Natural killer cell treated with Interleukin-12 subunit alpha and Interleukin-12 subunit beta and Interleukin-15 and Interleukin-18, amount 100 ng/mL, for 72 hours (primary cell): ENCODE measurements at regions not wholly inside any gene's neighbourhood (a gene's known extent, or its start where the extent isn't known, plus 50 kb on each side); places are given as distances from the start of the nearest gene placed in this dataset.

Experiments
- ATAC-seq, 2 donors: fragments of 150-1000 bp; cut with Tn5 transposase in 1 of 2; sonication (Bioruptor Pico), chemical (Tn5 transposase) in 1 of 2; 2 replicates each; pipeline ENCODE4 v1.10.0; 2021
- DNase-seq: peaks from one replicate; pipeline ENCODE4 v3.0.0; 2022; ENCODE audit warnings: low spot score
- H3K27ac Mint-ChIP-seq, 2 donors: 1 replicate in 1 of 2; 2 replicates in 1 of 2; pipeline ENCODE4 v1.8.0; 2022; ENCODE audit warnings: mixed read lengths in 2 of 2, mild to moderate bottlenecking in 1 of 2, moderate library complexity in 1 of 2
- H3K27me3 Mint-ChIP-seq, 2 donors: 1 replicate in 1 of 2; 2 replicates in 1 of 2; pipeline ENCODE4 v1.8.0; 2022; ENCODE audit warnings: mixed read lengths in 2 of 2
- H3K36me3 Mint-ChIP-seq: one replicate; pipeline ENCODE4 v1.8.0; 2022; ENCODE audit warnings: mixed read lengths
- H3K4me1 Mint-ChIP-seq, 2 donors: 1 replicate in 1 of 2; 2 replicates in 1 of 2; pipeline ENCODE4 v1.8.0; 2022; ENCODE audit warnings: low read depth in 2 of 2, mixed read lengths in 2 of 2, mild to moderate bottlenecking in 1 of 2
- H3K4me3 Mint-ChIP-seq: one replicate; pipeline ENCODE4 v1.8.0; 2022; ENCODE audit warnings: mixed read lengths
- H3K9me3 Mint-ChIP-seq: 2 replicates; pipeline ENCODE4 v1.8.0; 2022; ENCODE audit warnings: mixed read lengths

DNA sequence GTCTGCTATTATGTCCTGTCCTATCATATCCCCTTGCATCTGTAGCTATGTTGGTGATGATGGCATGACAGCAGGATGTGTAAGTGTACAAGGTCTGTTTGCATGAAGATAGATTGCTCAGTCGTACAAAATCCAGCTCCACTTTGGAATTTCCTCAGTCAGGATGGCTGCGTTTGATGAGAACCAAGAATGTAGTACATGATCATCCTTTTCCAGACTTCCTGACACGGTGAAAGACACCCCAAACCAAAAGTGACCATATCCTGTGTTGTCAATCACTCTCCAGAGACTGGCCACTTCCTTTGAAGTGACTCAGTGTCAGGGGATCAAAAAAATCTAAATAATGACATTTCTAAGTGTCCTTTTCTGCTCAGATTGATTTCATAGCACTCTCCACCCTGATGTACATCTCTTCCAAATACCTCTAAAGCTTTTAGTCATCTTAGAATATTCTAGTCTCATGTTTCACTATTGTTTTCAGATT lies 213.4 kb downstream of the PLK2 start:
- Mint-ChIP-seq H3K36me3 (no peaks in the 10 kb centered on the region), H3K9me3 (peaks cover 5% of the 10 kb centered on the region), H3K4me3 (no peak overlapping the region), H3K27ac (no peak overlapping the region), H3K27me3 (peaks cover 0 to 13% of the 10 kb centered on the region in 2 donors), H3K4me1 (peaks cover 0 to 3% of the 10 kb centered on the region in 2 donors)
- ATAC-seq (no peak), DNase-seq (no peak)

DNA sequence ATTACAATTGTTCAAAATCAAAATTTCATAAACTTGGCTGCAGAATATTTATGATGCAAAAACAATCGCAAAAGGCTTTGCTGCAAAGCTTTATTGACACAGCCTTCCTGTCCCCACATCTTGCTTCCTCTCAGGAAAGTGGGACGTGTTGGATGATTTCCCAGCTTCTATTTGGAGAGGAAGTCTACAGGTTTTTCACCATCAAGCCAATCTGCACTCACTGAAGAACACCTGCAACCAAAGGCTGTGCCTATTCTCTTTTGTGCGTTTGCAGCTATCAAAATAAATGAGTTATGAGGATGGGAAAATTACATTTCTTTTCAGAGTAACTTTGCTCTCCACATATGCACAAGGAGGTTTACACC lies 214.4 kb downstream of the PLK2 start:
- H3K4me1 Mint-ChIP-seq = peaks cover 0 to 3% of the 10 kb centered on the region in 2 donors
- DNase-seq (no peak), ATAC-seq (no peak)
- no peak overlapping the region for H3K4me3 Mint-ChIP-seq
- no peaks in the 10 kb centered on the region for H3K36me3 Mint-ChIP-seq
- H3K9me3 Mint-ChIP-seq = peaks cover 5% of the 10 kb centered on the region
- H3K27me3 Mint-ChIP-seq = peaks cover 0 to 13% of the 10 kb centered on the region in 2 donors
- no peak overlapping the region for H3K27ac Mint-ChIP-seq

DNA sequence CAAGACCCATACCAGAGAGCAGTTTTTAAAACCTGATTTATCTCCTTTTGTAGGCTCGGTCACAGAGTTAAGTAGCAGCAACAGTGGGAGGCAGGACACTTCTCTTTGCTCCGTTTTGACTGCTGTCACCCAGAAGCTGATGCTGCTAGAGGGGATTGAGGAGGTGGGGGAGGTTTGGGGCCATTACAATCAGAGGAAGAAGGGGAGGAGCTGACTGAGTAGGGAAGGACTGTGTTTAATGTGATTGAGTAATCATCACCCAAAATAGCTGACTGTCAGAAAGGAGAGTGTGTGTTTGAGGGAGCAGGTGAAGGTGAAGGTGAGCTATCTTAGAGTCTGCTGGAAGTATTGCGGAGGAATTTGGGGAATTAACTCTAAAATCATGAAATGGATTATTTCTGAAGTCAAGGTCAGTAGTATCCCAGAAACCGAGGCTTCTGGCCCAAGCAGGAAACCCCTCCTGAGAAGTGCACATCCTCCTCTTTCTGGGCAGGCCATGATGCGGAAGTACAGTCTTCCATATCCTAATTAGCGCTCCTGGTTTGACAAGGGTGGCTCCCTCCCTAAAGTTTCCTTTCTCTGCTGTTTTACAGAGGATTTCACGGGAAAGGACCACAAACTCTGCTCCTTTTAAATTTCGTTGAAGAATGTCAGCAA lies 214.9 kb downstream of the PLK2 start:
- Mint-ChIP-seq H3K36me3 (no peaks in the 10 kb centered on the region), H3K9me3 (peaks cover 5% of the 10 kb centered on the region), H3K27me3 (peaks cover 0 to 13% of the 10 kb centered on the region in 2 donors), H3K4me3 (no peak overlapping the region), H3K27ac (no peak overlapping the region), H3K4me1 (peaks cover 0 to 3% of the 10 kb centered on the region in 2 donors)
- DNase-seq (no peak), ATAC-seq (no peak)

DNA sequence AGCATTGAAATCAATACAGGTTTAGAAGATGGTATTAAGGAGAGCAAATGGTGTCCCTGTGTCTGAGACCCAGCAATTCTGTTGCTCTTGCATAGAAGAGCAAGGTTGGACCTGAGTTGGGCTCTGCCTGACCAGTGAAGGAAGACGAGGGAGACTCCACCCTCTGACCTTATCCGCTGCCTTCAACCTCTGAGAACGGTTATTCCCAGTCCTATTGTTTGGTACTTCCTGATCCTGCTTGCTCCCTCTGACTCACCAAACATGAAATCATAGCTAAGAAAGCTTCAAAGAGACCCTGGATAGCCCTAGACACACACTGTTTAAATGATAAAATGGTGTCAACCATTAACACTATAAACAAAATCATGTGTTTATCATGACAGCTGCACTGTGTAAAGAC lies 218.5 kb downstream of the PLK2 start:
- Mint-ChIP-seq H3K4me1 (no peaks in the 10 kb centered on the region), H3K27ac (no peak overlapping the region), H3K4me3 (no peak overlapping the region), H3K9me3 (no peaks in the 10 kb centered on the region), H3K27me3 (no peaks in the 10 kb centered on the region), H3K36me3 (no peaks in the 10 kb centered on the region)
- no peak for ATAC-seq
- no peak for DNase-seq

DNA sequence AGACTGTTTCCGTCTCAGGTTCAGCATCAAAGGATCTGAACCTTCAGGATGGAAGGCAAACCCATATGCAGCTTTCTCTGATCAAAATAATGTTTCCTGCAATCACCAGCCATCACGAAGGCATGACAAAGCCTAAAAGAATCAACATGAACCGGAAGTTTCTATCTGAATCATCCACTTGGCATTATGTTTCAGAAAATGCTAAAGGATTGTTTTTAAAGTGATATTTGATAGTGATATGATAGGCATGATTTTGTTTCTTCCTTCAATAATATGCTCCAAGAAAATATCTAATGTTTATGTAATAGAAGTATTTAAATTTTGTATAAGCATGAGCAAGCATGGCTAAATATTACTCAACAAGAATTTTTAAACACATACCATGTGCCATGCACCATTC lies 219.6 kb downstream of the PLK2 start:
- no peak overlapping the region for H3K4me3 Mint-ChIP-seq
- no peaks in the 10 kb centered on the region for H3K4me1 Mint-ChIP-seq
- no peaks in the 10 kb centered on the region for H3K9me3 Mint-ChIP-seq
- no peak for DNase-seq
- no peak overlapping the region for H3K27ac Mint-ChIP-seq
- no peaks in the 10 kb centered on the region for H3K36me3 Mint-ChIP-seq
- ATAC-seq = no peak
- no peaks in the 10 kb centered on the region for H3K27me3 Mint-ChIP-seq

DNA sequence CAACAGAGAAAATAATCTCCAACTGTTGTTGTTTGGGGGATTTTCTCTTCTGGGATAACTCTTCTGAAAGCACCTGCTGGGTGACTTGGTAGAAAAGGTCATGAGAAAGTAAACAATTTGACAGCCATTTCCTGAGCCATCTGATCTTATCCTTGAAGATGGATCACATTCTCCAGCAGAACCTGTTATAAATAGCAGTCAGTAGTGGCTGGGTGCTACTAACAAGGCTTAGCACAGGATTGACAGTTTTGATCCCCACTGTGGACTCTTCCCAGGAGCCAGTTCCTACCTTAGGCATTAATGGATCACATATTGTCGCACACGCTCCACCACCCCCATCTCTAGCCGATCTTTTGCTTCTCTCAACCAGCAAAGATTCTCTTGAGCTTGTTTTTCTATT lies 220.2 kb downstream of the PLK2 start:
- Mint-ChIP-seq H3K4me1 (no peaks in the 10 kb centered on the region), H3K9me3 (no peaks in the 10 kb centered on the region), H3K4me3 (no peak overlapping the region), H3K27me3 (no peaks in the 10 kb centered on the region), H3K27ac (no peak overlapping the region), H3K36me3 (no peaks in the 10 kb centered on the region)
- no peak for ATAC-seq
- no peak for DNase-seq

DNA sequence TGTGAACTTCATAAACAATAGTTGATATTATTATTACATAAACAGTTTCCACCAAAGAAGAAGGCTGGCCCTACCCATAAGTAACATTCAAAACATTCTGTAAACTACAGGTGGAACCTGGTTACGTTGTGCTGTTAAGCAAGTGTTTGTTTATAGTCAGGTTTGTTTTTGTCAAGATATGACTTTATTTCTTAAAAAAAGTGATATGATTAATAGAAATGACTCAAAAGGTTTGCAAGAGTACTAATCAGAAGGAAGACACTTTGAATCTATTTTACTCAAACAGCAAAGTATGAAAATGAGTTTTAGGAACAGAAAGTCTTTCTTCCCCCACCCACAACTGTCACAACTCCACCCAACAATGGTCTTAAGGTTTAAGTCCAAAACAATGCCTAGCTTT lies 220.8 kb downstream of the PLK2 start:
- Mint-ChIP-seq H3K4me3 (no peak overlapping the region), H3K9me3 (no peaks in the 10 kb centered on the region), H3K4me1 (no peaks in the 10 kb centered on the region), H3K36me3 (no peaks in the 10 kb centered on the region), H3K27me3 (no peaks in the 10 kb centered on the region), H3K27ac (no peak overlapping the region)
- ATAC-seq (no peak), DNase-seq (no peak)

DNA sequence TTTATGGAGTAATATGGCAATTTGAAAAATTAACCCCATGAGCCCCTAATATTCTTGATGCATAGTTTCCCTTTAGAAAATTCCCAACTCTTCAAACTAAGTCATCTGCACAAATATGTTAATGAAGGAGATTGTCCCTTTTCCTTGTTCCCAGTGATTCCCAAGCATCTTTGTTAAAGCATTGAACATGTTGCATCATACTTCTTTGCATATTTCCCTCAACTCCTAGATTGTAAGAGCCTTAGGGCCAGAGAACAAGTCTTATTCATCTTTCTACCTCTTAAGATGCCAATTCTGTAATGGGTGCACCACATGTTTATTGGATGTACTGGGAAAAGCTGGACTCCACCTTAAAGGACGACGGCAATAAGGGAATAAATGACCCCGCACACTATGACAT lies 223.4 kb downstream of the PLK2 start:
- Mint-ChIP-seq H3K27ac (no peak overlapping the region), H3K4me1 (no peaks in the 10 kb centered on the region), H3K9me3 (no peaks in the 10 kb centered on the region), H3K36me3 (no peaks in the 10 kb centered on the region), H3K27me3 (no peaks in the 10 kb centered on the region), H3K4me3 (no peak overlapping the region)
- DNase-seq = no peak
- no peak for ATAC-seq

DNA sequence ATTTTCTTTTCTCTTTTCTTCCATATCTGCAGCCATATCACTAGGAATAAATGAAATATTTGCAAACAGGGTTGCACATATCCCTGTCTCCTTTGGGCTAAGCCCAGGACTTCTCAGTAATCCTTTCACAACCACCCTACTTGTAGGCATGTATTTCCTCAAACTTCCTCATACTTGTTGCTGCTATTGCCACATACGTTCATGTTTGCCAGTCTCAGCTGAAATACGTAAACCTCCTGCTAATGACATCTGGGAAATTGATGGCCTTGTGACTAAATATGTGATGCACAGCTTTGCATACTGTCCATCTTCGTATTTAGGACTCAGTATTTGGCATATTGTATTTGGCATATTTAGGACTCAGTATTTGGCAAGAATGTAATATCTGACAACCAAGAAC lies 224.6 kb downstream of the PLK2 start:
- no peaks in the 10 kb centered on the region for H3K36me3 Mint-ChIP-seq
- DNase-seq (no peak), ATAC-seq (no peak)
- no peaks in the 10 kb centered on the region for H3K9me3 Mint-ChIP-seq
- no peak overlapping the region for H3K27ac Mint-ChIP-seq
- H3K4me1 Mint-ChIP-seq = no peaks in the 10 kb centered on the region
- H3K4me3 Mint-ChIP-seq = no peak overlapping the region
- no peaks in the 10 kb centered on the region for H3K27me3 Mint-ChIP-seq

DNA sequence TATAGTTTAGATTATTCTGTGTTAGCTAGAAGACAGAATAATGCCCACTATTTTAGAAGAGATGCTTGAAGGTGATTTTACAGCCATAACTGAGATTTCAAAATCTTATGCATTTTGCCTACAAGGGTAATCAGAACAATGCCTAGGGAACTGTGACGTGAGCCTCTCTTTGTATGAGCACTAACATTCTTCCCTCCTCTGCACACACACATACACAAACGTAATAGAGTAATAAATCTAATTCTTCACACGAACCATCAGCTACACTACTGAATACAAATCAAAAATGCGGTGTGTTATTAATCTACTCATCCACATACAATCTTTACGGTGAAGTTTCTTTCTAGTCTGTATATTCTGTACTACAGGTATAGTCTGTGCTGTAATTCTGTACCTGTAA lies 227.8 kb downstream of the PLK2 start:
- no peak for DNase-seq
- no peaks in the 10 kb centered on the region for H3K27me3 Mint-ChIP-seq
- ATAC-seq = no peak
- no peaks in the 10 kb centered on the region for H3K4me1 Mint-ChIP-seq
- no peak overlapping the region for H3K27ac Mint-ChIP-seq
- H3K36me3 Mint-ChIP-seq = no peaks in the 10 kb centered on the region
- H3K9me3 Mint-ChIP-seq = no peaks in the 10 kb centered on the region
- H3K4me3 Mint-ChIP-seq = no peak overlapping the region

DNA sequence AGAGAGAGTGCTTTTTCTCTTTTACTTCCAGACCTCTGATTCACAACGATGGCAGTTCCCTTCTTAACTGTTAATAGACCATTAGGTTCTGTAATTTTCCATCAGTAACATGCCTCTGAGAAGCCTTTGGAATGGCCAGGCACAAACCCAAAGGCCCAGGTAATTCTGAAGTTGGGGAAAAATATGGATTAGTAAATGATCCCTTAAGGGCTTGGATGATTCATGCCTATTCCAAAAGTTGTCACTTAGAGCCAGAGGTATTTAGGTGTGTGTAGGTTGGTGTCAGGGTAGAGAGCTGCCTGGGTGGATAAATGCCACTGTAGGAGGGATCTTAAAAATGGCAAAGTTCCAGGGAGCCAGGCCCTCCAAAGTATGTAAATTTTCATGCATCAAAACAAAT lies 228.8 kb downstream of the PLK2 start:
- no peak for ATAC-seq
- Mint-ChIP-seq H3K36me3 (no peaks in the 10 kb centered on the region), H3K4me1 (no peaks in the 10 kb centered on the region), H3K27ac (no peak overlapping the region), H3K27me3 (no peaks in the 10 kb centered on the region), H3K4me3 (no peak overlapping the region), H3K9me3 (no peaks in the 10 kb centered on the region)
- no peak for DNase-seq

DNA sequence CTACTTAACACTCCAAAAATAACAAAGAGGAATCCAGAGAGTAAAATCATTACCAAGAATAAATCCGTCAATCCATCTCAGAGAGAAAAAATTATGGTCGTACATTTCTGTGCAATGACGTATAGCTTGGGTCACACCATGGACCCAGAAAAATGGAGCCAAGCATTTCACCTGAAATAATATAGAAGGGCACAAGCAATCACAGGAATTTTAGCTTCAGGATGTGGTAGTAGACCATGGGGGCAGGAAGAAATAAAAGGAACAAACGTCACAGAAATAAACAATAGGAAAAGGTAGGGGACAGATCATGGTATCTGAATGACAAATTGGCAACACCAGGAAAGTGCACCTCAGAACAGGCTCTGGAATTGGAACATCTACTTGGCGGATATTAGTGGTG lies 231.0 kb downstream of the PLK2 start:
- H3K4me1 Mint-ChIP-seq = no peaks in the 10 kb centered on the region
- no peak for ATAC-seq
- no peak overlapping the region for H3K4me3 Mint-ChIP-seq
- H3K36me3 Mint-ChIP-seq = no peaks in the 10 kb centered on the region
- H3K9me3 Mint-ChIP-seq = no peaks in the 10 kb centered on the region
- H3K27me3 Mint-ChIP-seq = no peaks in the 10 kb centered on the region
- no peak overlapping the region for H3K27ac Mint-ChIP-seq
- DNase-seq = no peak

DNA sequence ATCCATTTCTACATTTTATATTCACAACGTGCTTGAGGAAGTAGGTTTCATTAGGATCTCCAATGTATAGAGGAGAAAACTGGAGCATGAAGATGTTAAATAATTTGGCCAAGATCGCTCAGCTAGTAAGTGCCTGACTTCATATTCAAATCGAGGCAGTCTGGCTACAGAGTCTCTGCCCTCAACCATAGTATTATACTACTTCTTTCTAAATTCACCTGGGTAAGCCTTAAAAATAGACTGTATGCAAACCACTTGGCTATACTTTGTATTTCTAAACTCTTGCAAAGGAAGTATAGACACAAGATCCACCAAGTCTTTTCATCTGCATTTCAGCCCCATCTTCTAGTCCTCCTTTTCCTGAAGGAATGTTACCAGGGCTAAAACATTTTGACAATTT lies 232.0 kb downstream of the PLK2 start:
- DNase-seq (no peak), ATAC-seq (no peak)
- Mint-ChIP-seq H3K4me3 (no peak overlapping the region), H3K27me3 (no peaks in the 10 kb centered on the region), H3K4me1 (no peaks in the 10 kb centered on the region), H3K27ac (no peak overlapping the region), H3K36me3 (no peaks in the 10 kb centered on the region), H3K9me3 (no peaks in the 10 kb centered on the region)

DNA sequence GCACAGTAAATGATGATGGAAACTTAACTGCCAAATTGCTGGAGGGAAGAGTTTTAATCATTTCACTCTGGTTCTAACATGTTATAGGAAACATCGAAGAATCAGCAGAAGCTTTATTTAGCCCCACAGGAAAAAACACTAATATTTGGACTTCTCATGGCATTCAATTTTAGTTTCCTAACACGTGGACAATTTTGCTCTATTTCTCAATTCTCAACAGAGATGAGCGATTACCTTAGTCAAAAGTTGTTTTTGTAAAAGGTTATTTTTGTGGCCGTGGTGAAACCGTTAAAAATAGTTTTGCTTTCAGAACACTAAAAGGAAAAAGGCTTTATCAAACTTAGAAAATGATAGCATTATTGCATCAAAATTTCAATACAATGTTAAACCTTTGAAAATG lies 235.2 kb downstream of the PLK2 start:
- no peak for ATAC-seq
- Mint-ChIP-seq H3K4me3 (no peak overlapping the region), H3K4me1 (no peaks in the 10 kb centered on the region), H3K9me3 (no peaks in the 10 kb centered on the region), H3K27ac (no peak overlapping the region), H3K27me3 (no peaks in the 10 kb centered on the region), H3K36me3 (no peaks in the 10 kb centered on the region)
- no peak for DNase-seq

DNA sequence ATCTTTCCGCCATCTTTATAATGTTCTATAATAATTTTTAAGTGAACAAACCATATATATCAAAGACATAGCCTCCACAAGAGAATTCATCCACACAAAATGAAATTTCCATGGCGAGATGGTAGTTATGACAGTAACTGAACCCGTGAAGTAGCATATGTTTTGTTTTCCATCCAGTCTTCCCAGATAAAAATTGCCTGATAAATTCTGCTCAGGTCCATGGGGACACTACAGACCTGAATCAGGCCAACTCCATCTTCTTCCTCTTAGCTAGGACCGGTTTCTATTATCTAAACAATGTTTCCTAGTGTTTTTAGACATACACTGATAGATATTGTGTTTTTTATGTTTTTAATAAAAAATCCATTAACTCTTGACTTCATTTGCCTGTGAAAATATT lies 235.7 kb downstream of the PLK2 start:
- ATAC-seq = no peak
- no peaks in the 10 kb centered on the region for H3K27me3 Mint-ChIP-seq
- no peaks in the 10 kb centered on the region for H3K36me3 Mint-ChIP-seq
- H3K4me1 Mint-ChIP-seq = no peaks in the 10 kb centered on the region
- H3K27ac Mint-ChIP-seq = no peak overlapping the region
- no peak for DNase-seq
- no peaks in the 10 kb centered on the region for H3K9me3 Mint-ChIP-seq
- no peak overlapping the region for H3K4me3 Mint-ChIP-seq
